HEK293 (cell line): ENCODE measurements at regions not wholly inside any gene's neighbourhood (a gene's known extent, or its start where the extent isn't known, plus 50 kb on each side); places are given as distances from the start of the nearest gene placed in this dataset.

Experiments
- KLF8 ChIP-seq: fragments of 450-650 bp; formaldehyde crosslinking; IDR thresholded peaks from 2 replicates; pipeline ENCODE4 v1.5.1; 2016; ENCODE audit warnings: missing biosample characterization, missing genetic modification characterization
- ZBTB48 ChIP-seq: fragments of 450-650 bp; formaldehyde crosslinking; IDR thresholded peaks from 2 replicates; pipeline ENCODE4 v1.5.1; 2016; ENCODE audit warnings: missing biosample characterization, missing genetic modification characterization
- ZBTB8A ChIP-seq: fragments of 450-650 bp; formaldehyde crosslinking; IDR thresholded peaks from 2 replicates; pipeline ENCODE4 v1.5.1; 2016; ENCODE audit warnings: missing biosample characterization, missing genetic modification characterization
- ZFP37 ChIP-seq: fragments of 450-650 bp; formaldehyde crosslinking; IDR thresholded peaks from 2 replicates; pipeline ENCODE4 v1.5.1; 2016; ENCODE audit warnings: missing biosample characterization, missing genetic modification characterization
- ZNF138 ChIP-seq: fragments of 450-650 bp; formaldehyde crosslinking; IDR thresholded peaks from 2 replicates; pipeline ENCODE4 v1.5.1; 2016; ENCODE audit warnings: missing biosample characterization, missing genetic modification characterization, borderline replicate concordance
- ZNF169 ChIP-seq: fragments of 450-650 bp; formaldehyde crosslinking; IDR thresholded peaks from 2 replicates; pipeline ENCODE4 v1.5.1; 2016; ENCODE audit warnings: missing biosample characterization, missing genetic modification characterization
- ZNF174 ChIP-seq: fragments of 450-650 bp; formaldehyde crosslinking; IDR thresholded peaks from 2 replicates; pipeline ENCODE4 v1.5.0; 2017; ENCODE audit warnings: missing biosample characterization, mild to moderate bottlenecking, missing genetic modification characterization
- ZNF624 ChIP-seq: fragments of 450-650 bp; formaldehyde crosslinking; IDR thresholded peaks from 2 replicates; pipeline ENCODE4 v1.5.1; 2017; ENCODE audit warnings: missing biosample characterization, missing genetic modification characterization
- TF ChIP-seq, protein P1 (sequence below): fragments of 450-650 bp; formaldehyde crosslinking; IDR thresholded peaks from 2 replicates; pipeline ENCODE4 v1.5.1; 2016; ENCODE audit warnings: missing biosample characterization, missing genetic modification characterization
- TF ChIP-seq, protein P2 (sequence below): fragments of 450-650 bp; formaldehyde crosslinking; IDR thresholded peaks from 2 replicates; pipeline ENCODE4 v1.5.1; 2016; ENCODE audit warnings: missing biosample characterization, missing genetic modification characterization
- TF ChIP-seq, protein P3 (sequence below): fragments of 450-650 bp; formaldehyde crosslinking; IDR thresholded peaks from 2 replicates; pipeline ENCODE4 v1.5.1; 2016; ENCODE audit warnings: missing biosample characterization, missing genetic modification characterization, low read depth
- TF ChIP-seq, protein P4 (sequence below): fragments of 450-650 bp; formaldehyde crosslinking; IDR thresholded peaks from 2 replicates; pipeline ENCODE4 v1.5.1; 2016; ENCODE audit warnings: missing biosample characterization, missing genetic modification characterization
- TF ChIP-seq, protein P5 (sequence below): fragments of 450-650 bp; IDR thresholded peaks from 2 replicates; pipeline ENCODE4 v1.5.1; 2018; ENCODE audit warnings: missing biosample characterization, mild to moderate bottlenecking, missing genetic modification characterization

DNA sequence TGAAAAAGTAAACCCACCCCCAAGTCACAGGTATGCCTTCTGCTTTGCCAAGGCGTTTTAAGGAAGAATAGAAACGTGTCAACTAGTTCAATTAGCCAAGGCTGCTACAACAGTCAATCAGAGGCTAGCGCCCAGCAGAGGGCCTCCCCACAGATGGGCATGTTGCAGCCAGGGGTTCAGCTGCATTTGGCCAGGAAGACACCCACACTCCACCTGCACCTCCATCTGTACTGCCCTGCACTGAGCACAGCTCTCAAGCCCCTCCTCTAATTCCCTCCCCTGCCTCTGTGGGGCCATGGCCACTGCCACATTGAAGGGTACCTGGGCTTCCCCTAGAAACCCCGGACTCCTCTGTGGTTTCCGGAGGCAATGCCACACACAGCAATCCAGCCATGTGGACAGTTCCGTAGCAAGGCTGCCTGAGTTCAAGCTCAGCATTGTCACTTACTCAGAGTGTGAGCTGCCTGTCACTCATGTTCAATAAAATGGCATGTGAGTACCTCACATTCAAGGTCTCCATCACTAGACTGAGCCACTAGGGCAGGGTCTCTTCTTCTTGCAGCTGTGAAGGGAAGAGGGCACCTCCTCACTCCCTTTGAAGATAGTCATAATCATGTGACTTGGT, 248.4 kb downstream of the IRX2 start:
- TF ChIP-seq ZNF138 (tag by site-specific recombination) (no peak), KLF8 (no peak), ZNF624 (no peak), ZBTB48 (tag by site-specific recombination) (no peak), ZNF174 (no peak), ZNF169 (no peak), ZFP37 (tag by site-specific recombination) (no peak), ZBTB8A (tag by site-specific recombination) (no peak)
- TF ChIP-seq, protein P1, sequence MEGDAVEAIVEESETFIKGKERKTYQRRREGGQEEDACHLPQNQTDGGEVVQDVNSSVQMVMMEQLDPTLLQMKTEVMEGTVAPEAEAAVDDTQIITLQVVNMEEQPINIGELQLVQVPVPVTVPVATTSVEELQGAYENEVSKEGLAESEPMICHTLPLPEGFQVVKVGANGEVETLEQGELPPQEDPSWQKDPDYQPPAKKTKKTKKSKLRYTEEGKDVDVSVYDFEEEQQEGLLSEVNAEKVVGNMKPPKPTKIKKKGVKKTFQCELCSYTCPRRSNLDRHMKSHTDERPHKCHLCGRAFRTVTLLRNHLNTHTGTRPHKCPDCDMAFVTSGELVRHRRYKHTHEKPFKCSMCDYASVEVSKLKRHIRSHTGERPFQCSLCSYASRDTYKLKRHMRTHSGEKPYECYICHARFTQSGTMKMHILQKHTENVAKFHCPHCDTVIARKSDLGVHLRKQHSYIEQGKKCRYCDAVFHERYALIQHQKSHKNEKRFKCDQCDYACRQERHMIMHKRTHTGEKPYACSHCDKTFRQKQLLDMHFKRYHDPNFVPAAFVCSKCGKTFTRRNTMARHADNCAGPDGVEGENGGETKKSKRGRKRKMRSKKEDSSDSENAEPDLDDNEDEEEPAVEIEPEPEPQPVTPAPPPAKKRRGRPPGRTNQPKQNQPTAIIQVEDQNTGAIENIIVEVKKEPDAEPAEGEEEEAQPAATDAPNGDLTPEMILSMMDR: no peak
- TF ChIP-seq, protein P2, sequence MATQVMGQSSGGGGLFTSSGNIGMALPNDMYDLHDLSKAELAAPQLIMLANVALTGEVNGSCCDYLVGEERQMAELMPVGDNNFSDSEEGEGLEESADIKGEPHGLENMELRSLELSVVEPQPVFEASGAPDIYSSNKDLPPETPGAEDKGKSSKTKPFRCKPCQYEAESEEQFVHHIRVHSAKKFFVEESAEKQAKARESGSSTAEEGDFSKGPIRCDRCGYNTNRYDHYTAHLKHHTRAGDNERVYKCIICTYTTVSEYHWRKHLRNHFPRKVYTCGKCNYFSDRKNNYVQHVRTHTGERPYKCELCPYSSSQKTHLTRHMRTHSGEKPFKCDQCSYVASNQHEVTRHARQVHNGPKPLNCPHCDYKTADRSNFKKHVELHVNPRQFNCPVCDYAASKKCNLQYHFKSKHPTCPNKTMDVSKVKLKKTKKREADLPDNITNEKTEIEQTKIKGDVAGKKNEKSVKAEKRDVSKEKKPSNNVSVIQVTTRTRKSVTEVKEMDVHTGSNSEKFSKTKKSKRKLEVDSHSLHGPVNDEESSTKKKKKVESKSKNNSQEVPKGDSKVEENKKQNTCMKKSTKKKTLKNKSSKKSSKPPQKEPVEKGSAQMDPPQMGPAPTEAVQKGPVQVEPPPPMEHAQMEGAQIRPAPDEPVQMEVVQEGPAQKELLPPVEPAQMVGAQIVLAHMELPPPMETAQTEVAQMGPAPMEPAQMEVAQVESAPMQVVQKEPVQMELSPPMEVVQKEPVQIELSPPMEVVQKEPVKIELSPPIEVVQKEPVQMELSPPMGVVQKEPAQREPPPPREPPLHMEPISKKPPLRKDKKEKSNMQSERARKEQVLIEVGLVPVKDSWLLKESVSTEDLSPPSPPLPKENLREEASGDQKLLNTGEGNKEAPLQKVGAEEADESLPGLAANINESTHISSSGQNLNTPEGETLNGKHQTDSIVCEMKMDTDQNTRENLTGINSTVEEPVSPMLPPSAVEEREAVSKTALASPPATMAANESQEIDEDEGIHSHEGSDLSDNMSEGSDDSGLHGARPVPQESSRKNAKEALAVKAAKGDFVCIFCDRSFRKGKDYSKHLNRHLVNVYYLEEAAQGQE (tag by site-specific recombination): no peak
- TF ChIP-seq, protein P3, sequence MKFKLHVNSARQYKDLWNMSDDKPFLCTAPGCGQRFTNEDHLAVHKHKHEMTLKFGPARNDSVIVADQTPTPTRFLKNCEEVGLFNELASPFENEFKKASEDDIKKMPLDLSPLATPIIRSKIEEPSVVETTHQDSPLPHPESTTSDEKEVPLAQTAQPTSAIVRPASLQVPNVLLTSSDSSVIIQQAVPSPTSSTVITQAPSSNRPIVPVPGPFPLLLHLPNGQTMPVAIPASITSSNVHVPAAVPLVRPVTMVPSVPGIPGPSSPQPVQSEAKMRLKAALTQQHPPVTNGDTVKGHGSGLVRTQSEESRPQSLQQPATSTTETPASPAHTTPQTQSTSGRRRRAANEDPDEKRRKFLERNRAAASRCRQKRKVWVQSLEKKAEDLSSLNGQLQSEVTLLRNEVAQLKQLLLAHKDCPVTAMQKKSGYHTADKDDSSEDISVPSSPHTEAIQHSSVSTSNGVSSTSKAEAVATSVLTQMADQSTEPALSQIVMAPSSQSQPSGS (tag by site-specific recombination): no peak
- TF ChIP-seq, protein P4, sequence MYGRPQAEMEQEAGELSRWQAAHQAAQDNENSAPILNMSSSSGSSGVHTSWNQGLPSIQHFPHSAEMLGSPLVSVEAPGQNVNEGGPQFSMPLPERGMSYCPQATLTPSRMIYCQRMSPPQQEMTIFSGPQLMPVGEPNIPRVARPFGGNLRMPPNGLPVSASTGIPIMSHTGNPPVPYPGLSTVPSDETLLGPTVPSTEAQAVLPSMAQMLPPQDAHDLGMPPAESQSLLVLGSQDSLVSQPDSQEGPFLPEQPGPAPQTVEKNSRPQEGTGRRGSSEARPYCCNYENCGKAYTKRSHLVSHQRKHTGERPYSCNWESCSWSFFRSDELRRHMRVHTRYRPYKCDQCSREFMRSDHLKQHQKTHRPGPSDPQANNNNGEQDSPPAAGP: no peak
- TF ChIP-seq, protein P5, sequence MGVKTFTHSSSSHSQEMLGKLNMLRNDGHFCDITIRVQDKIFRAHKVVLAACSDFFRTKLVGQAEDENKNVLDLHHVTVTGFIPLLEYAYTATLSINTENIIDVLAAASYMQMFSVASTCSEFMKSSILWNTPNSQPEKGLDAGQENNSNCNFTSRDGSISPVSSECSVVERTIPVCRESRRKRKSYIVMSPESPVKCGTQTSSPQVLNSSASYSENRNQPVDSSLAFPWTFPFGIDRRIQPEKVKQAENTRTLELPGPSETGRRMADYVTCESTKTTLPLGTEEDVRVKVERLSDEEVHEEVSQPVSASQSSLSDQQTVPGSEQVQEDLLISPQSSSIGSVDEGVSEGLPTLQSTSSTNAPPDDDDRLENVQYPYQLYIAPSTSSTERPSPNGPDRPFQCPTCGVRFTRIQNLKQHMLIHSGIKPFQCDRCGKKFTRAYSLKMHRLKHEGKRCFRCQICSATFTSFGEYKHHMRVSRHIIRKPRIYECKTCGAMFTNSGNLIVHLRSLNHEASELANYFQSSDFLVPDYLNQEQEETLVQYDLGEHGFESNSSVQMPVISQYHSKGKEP (tag by site-specific recombination): no peak
